ENCODE measurements at regions not wholly inside any gene's neighbourhood (a gene's known extent, or its start where the extent isn't known, plus 50 kb on each side); places are given as distances from the start of the nearest gene placed in this dataset.

DNA sequence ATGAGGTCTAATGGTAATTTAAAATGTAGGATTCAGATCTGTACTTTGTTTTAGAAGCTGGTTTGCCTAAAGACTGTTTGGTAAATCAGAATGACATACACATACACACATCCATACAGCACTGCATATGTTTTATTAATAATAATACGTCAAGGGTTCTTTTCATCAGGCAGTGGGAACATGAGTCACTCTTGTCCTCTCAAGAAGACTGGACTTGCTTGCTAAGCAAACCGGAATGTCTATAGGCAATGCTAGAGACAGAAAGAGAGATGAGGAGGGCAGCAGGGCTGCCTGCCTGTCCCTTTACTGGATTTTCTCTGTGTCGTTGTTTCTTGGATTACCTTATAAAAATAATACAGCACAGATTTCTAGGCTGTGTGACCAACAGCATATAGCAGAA, 119.1 kb upstream of the GALNT2 start:
- TF ChIP-seq POLR2A (IDR thresholded peaks at IDR 0.05), result no peak
- TF ChIP-seq, protein P1, sequence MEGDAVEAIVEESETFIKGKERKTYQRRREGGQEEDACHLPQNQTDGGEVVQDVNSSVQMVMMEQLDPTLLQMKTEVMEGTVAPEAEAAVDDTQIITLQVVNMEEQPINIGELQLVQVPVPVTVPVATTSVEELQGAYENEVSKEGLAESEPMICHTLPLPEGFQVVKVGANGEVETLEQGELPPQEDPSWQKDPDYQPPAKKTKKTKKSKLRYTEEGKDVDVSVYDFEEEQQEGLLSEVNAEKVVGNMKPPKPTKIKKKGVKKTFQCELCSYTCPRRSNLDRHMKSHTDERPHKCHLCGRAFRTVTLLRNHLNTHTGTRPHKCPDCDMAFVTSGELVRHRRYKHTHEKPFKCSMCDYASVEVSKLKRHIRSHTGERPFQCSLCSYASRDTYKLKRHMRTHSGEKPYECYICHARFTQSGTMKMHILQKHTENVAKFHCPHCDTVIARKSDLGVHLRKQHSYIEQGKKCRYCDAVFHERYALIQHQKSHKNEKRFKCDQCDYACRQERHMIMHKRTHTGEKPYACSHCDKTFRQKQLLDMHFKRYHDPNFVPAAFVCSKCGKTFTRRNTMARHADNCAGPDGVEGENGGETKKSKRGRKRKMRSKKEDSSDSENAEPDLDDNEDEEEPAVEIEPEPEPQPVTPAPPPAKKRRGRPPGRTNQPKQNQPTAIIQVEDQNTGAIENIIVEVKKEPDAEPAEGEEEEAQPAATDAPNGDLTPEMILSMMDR (IDR thresholded peaks at IDR 0.05 in 4 of 5, conservative IDR thresholded peaks at IDR 0.05 in 1 of 5), result no peak
